ENCODE measurements at regions not wholly inside any gene's neighbourhood (a gene's known extent, or its start where the extent isn't known, plus 50 kb on each side); places are given as distances from the start of the nearest gene placed in this dataset.

- TF ChIP-seq CTCF (IDR thresholded peaks at IDR 0.05; ENCODE audit: control extremely low read depth in 1 of 3, insufficient read depth in 1 of 3, low read depth in 1 of 3, low read length in 3 of 3): no peak
- no peak for TF ChIP-seq RAD21 (IDR thresholded peaks at IDR 0.05 in 1 of 2, conservative IDR thresholded peaks at IDR 0.05 in 1 of 2; ENCODE audit: low read depth in 2 of 2, low read length in 2 of 2)
- TF ChIP-seq RFX5 (IDR thresholded peaks at IDR 0.05; ENCODE audit: borderline replicate concordance, low read depth, low read length): no peak
- TF ChIP-seq HDAC6 (IDR thresholded peaks at IDR 0.05; ENCODE audit: low read depth, low read length): no peak
- no peak for TF ChIP-seq SP1 (IDR thresholded peaks at IDR 0.05; ENCODE audit: low read depth, low read length)
- TF ChIP-seq POLR2A (IDR thresholded peaks at IDR 0.05; ENCODE audit: control extremely low read depth in 1 of 2, low read depth in 2 of 2, low read length in 2 of 2): no peak
- TF ChIP-seq CHD1 (IDR thresholded peaks at IDR 0.05; ENCODE audit: low read depth, low read length): no peak
- no peak for TF ChIP-seq BACH1 (IDR thresholded peaks at IDR 0.05; ENCODE audit: low read length)
- TF ChIP-seq SP2 (IDR thresholded peaks at IDR 0.05; ENCODE audit: low read length): no peak
- TF ChIP-seq ZNF274 (IDR thresholded peaks at IDR 0.05; ENCODE audit: borderline replicate concordance, extremely low read depth, low read length): no peak
- TF ChIP-seq SP4 (IDR thresholded peaks at IDR 0.05; ENCODE audit: low read length): no peak
Observed at GRCh38 chr9:31323726-31324444, 1060.6 kb upstream of the ACO1 start.
